ENCODE measurements at regions not wholly inside any gene's neighbourhood (a gene's known extent, or its start where the extent isn't known, plus 50 kb on each side); places are given as distances from the start of the nearest gene placed in this dataset.

GRCh38 chr13:88622362-88622973, 951.3 kb downstream of the SLITRK5 start:
- Histone ChIP-seq H3K36me3 (no peaks in the 10 kb centered on the region), H3K27me3 (no peaks in the 10 kb centered on the region), H3K27ac (no peak overlapping the region), H3K4me3 (no peak overlapping the region), H3K9me3 (no peaks in the 10 kb centered on the region), H3K4me1 (no peaks in the 10 kb centered on the region)
- ATAC-seq (no peak), DNase-seq (no peak), FAIRE-seq (no peak)
- WGBS, 2 donors, result 61 to 79% methylated on average over 2 of the region's 2 CpGs
- TF ChIP-seq CTCF (IDR thresholded peaks at IDR 0.05), result no peak
- intact Hi-C loops (cut with DNase I), result no loop called here

GRCh38 chr13:88623150-88623549, 952.0 kb downstream of the SLITRK5 start:
- intact Hi-C loops (cut with DNase I), result no loop called here
- Histone ChIP-seq H3K27me3 (no peaks in the 10 kb centered on the region), H3K27ac (no peak overlapping the region), H3K4me3 (no peak overlapping the region), H3K9me3 (no peaks in the 10 kb centered on the region), H3K36me3 (no peaks in the 10 kb centered on the region), H3K4me1 (no peaks in the 10 kb centered on the region)
- no peak for ATAC-seq
- DNase-seq, result no peak
- 82 to 94% methylated on average over 2 of the region's 2 CpGs for WGBS, 2 donors
- TF ChIP-seq CTCF (IDR thresholded peaks at IDR 0.05), result no peak
- FAIRE-seq, result no peak

GRCh38 chr13:88627071-88627470, 955.9 kb downstream of the SLITRK5 start:
- Histone ChIP-seq H3K9me3 (no peaks in the 10 kb centered on the region), H3K36me3 (no peaks in the 10 kb centered on the region), H3K4me3 (no peak overlapping the region), H3K4me1 (no peaks in the 10 kb centered on the region), H3K27ac (no peak overlapping the region), H3K27me3 (no peaks in the 10 kb centered on the region)
- FAIRE-seq, result no peak
- DNase-seq, result no peak
- ATAC-seq, result no peak
- intact Hi-C loops (cut with DNase I), result no loop called here
- no peak for TF ChIP-seq CTCF (IDR thresholded peaks at IDR 0.05)
- 19 to 23% methylated on average over 3 of the region's 3 CpGs for WGBS, 2 donors

GRCh38 chr13:88628882-88629281, 957.7 kb downstream of the SLITRK5 start:
- Histone ChIP-seq H3K36me3 (no peaks in the 10 kb centered on the region), H3K27me3 (no peaks in the 10 kb centered on the region), H3K27ac (no peak overlapping the region), H3K9me3 (no peaks in the 10 kb centered on the region), H3K4me1 (no peaks in the 10 kb centered on the region), H3K4me3 (no peak overlapping the region)
- DNase-seq, result no peak
- ATAC-seq, result no peak
- FAIRE-seq, result no peak
- 0 to 55% methylated on average over 1 of the region's 1 CpG for WGBS, 2 donors
- intact Hi-C loops (cut with DNase I), result no loop called here
- no peak for TF ChIP-seq CTCF (IDR thresholded peaks at IDR 0.05)

- ATAC-seq (no peak), FAIRE-seq (peak; percentile 68), DNase-seq (no peak)
- intact Hi-C loops (cut with DNase I), result no loop called here
- no peaks in the 10 kb centered on the region for H3K9me3 ChIP-seq
- H3K4me1 ChIP-seq, result no peaks in the 10 kb centered on the region
- TF ChIP-seq CTCF (IDR thresholded peaks at IDR 0.05), result no peak
- H3K27ac ChIP-seq, result no peak overlapping the region
- peaks cover 0 to 5% (median 0%) of the 10 kb centered on the region in 4 donors for H3K27me3 ChIP-seq
- H3K4me3 ChIP-seq, result no peak overlapping the region
- WGBS, 2 donors, result 0 to 30% methylated on average over 1 of the region's 1 CpG
- H3K36me3 ChIP-seq, result no peaks in the 10 kb centered on the region
Measured at GRCh38 chr13:88637935-88638334, 966.8 kb downstream of the SLITRK5 start.
